ENCODE measurements at regions not wholly inside any gene's neighbourhood (a gene's known extent, or its start where the extent isn't known, plus 50 kb on each side); places are given as distances from the start of the nearest gene placed in this dataset.
"Not testable (repeated sequence)": the region's sequence is repeated elsewhere in the genome, so short reads cannot be mapped to it uniquely, and the experiment has no call there.

GRCh38 chrX:131826572-131826971, 196.5 kb upstream of the STK26 start:
- DNase-seq (ENCODE audit: low spot score): no peak

- no peak for DNase-seq (ENCODE audit: low spot score)
These were observed 195.2 kb upstream of the STK26 start for GRCh38 chrX:131827935-131828334.

- no peak for DNase-seq (ENCODE audit: low spot score)
These were observed 194.6 kb upstream of the STK26 start for GRCh38 chrX:131828482-131828881.

- DNase-seq (ENCODE audit: low spot score): peak; percentile 88
These were observed 192.5 kb upstream of the STK26 start for GRCh38 chrX:131830400-131831184.

- no peak for DNase-seq (ENCODE audit: low spot score)
These were observed 191.9 kb upstream of the STK26 start for GRCh38 chrX:131831185-131831520.

GRCh38 chrX:131836161-131836560, 186.9 kb upstream of the STK26 start:
- DNase-seq (ENCODE audit: low spot score): no peak

GRCh38 chrX:131837325-131837724, 185.8 kb upstream of the STK26 start:
- no peak for DNase-seq (ENCODE audit: low spot score)

GRCh38 chrX:131840799-131841495, 182.2 kb upstream of the STK26 start:
- DNase-seq (ENCODE audit: low spot score): no peak

GRCh38 chrX:131841496-131842437, 181.3 kb upstream of the STK26 start:
- DNase-seq (ENCODE audit: low spot score): peak; percentile 62

- no peak for DNase-seq (ENCODE audit: low spot score)
These were observed 179.1 kb upstream of the STK26 start for GRCh38 chrX:131843987-131844386.

GRCh38 chrX:131845201-131845600, 177.9 kb upstream of the STK26 start:
- DNase-seq (ENCODE audit: low spot score): no peak

GRCh38 chrX:131845771-131846170, 177.3 kb upstream of the STK26 start:
- DNase-seq (ENCODE audit: low spot score): no peak

- not testable (repeated sequence) for DNase-seq (ENCODE audit: low spot score)
These were observed 172.1 kb upstream of the STK26 start for GRCh38 chrX:131850964-131851363.

GRCh38 chrX:131853440-131853839, 169.7 kb upstream of the STK26 start:
- DNase-seq (ENCODE audit: low spot score): no peak

- DNase-seq (ENCODE audit: low spot score): no peak
These were observed 168.5 kb upstream of the STK26 start for GRCh38 chrX:131854581-131854980.

GRCh38 chrX:131861088-131861787, 161.9 kb upstream of the STK26 start:
- peak; percentile 2 for DNase-seq (ENCODE audit: low spot score)

GRCh38 chrX:131862321-131862720, 160.8 kb upstream of the STK26 start:
- DNase-seq (ENCODE audit: low spot score): no peak

GRCh38 chrX:131869182-131869581, 153.9 kb upstream of the STK26 start:
- no peak for DNase-seq (ENCODE audit: low spot score)

- no peak for DNase-seq (ENCODE audit: low spot score)
These were observed 148.8 kb upstream of the STK26 start for GRCh38 chrX:131874300-131874699.

- DNase-seq (ENCODE audit: low spot score): not testable (repeated sequence)
These were observed 147.3 kb upstream of the STK26 start for GRCh38 chrX:131875827-131876226.

- no peak for DNase-seq (ENCODE audit: low spot score)
These were observed 141.9 kb upstream of the STK26 start for GRCh38 chrX:131881194-131881593.
